HG03460 (cell line): ENCODE measurements at regions not wholly inside any gene's neighbourhood (a gene's known extent, or its start where the extent isn't known, plus 50 kb on each side); places are given as distances from the start of the nearest gene placed in this dataset.
"Not testable (repeated sequence)": the region's sequence is repeated elsewhere in the genome, so short reads cannot be mapped to it uniquely, and the experiment has no call there.

Source experiments
- ATAC-seq: cut with Tn5 transposase; IDR thresholded peaks from one replicate; pipeline ENCODE4 v1.9.1; 2021; ENCODE audit not compliant: unreplicated experiment

- ATAC-seq, result no peak
These were observed 235.1 kb downstream of the ABCC12 start for GRCh38 chr16:47920709-47921108.

- ATAC-seq, result no peak
These were observed 238.7 kb downstream of the ABCC12 start for GRCh38 chr16:47917118-47917517.

- no peak for ATAC-seq
These were observed 239.5 kb downstream of the ABCC12 start for GRCh38 chr16:47916266-47916665.

DNA sequence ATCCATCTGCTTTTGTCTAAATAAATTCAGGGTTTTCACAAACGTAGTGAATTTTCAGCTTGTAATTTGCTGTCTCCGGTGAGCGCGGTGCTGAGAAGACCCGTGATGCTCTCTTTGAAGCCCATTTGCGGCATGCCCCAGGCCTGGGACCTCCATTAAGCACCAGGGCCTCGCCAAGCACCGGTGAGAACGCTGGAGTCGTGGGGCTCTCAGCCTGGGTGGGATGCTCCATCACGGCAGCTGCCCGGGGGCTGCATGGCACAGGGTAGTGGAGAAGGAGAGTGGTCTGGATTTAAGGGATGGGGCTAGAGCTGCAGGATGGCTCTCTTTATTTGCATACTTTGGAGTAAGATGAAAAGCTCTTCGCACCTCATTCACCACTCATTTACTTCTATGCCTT lies 248.7 kb downstream of the ABCC12 start:
- ATAC-seq, result no peak

GRCh38 chr16:47905771-47906170 lies 250.0 kb downstream of the ABCC12 start:
- ATAC-seq, result no peak

GRCh38 chr16:47904691-47905090 lies 251.1 kb downstream of the ABCC12 start:
- ATAC-seq, result no peak

GRCh38 chr16:47903470-47903869 lies 252.3 kb downstream of the ABCC12 start:
- ATAC-seq, result no peak

DNA sequence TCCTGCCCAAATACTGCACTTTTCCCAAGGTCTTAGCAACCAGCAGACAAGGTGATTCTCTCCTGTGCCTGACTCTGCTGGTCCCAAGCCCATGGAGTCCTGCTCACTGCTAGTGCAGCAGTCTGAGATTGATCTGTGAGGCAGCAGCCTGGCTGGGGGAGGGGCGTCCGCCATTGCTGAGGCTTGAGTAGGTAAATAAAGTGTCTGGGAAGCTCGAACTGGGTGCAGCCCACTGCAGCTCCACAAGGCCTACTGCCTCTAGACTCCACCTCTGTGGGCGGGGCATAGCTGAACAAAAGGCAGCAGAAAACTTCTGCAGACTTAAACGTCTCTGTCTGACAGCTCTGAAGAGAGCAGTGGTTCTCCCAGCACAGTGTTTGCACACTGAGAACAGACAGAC lies 258.7 kb downstream of the ABCC12 start:
- not testable (repeated sequence) for ATAC-seq

DNA sequence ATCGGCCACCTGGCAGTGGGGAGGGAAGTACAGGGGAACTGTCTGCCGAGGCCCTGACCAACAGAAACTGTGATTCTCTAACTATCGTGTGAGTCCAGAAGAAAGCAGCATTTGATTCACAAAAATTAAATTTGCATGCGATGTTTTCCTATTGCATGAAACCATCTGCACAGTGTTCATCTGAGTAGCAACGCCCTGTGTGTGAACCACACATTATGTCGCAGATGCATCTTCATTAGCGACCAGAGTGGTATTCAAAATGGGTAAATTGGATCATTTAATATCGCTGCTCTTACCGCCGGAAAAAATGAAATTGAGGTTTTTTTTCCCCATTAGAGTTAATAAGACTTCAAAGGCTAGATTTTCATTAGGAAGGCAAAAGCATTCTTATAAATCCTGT lies 260.6 kb downstream of the ABCC12 start:
- ATAC-seq, result no peak

- no peak for ATAC-seq
These were observed 262.8 kb downstream of the ABCC12 start for GRCh38 chr16:47892999-47893398.

DNA sequence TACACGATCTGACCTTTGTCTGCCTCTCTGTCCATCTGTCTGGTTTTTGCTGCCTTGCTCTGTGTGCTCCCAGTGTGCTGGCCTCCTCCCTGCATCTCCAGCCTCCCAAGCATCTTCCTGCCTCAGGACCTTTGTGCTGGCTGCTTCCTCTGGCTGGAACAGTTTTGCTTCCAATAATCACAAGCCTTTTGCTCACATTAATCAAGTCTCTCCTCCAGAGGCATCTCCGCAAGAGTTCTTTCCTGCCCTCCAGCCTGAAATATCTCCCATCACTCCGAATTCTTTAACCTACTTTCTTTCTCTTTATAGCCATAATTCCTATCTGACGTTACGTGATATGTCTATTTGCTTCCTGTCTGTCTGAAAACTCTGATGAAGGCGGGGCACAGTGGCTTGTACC lies 267.1 kb downstream of the ABCC12 start:
- no peak for ATAC-seq

DNA sequence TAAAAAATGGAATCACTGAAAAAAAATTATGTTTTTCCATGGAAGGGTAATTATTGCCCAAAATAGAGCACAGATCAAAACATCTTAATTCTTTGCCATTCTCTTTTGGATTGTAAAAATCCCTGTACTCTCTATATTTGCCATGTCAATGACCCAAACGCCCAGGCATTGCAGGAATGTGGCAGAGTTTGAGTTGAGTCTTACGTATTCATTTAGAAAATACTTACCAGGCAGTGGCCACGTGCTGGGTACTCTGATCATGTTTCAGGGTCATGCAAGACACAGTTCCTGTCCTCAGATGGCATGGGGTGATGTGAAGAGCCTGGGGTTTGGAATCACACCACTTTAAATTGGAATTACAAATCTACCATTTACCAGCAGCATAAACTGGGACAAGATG lies 267.7 kb downstream of the ABCC12 start:
- ATAC-seq, result no peak

DNA sequence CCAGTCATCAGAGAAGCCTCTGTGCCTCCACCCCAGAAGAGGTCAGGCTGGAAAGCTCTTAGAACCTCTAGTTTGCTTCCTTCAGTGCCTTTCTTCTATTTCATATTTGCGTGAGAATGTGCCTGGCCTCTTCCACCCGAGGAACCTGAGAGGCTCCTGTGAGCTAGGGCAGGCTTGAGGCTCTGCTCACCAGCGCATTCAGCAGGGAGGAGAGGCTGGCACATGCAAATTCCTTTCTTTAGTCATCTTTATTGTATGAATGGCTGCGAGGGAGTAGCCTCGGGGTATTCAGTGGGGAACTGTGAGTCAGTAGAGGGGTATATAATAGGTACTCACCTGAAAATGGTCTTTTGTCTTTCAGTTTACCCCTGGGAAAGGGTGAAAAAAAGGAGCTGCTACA lies 268.3 kb downstream of the ABCC12 start:
- ATAC-seq, result no peak

DNA sequence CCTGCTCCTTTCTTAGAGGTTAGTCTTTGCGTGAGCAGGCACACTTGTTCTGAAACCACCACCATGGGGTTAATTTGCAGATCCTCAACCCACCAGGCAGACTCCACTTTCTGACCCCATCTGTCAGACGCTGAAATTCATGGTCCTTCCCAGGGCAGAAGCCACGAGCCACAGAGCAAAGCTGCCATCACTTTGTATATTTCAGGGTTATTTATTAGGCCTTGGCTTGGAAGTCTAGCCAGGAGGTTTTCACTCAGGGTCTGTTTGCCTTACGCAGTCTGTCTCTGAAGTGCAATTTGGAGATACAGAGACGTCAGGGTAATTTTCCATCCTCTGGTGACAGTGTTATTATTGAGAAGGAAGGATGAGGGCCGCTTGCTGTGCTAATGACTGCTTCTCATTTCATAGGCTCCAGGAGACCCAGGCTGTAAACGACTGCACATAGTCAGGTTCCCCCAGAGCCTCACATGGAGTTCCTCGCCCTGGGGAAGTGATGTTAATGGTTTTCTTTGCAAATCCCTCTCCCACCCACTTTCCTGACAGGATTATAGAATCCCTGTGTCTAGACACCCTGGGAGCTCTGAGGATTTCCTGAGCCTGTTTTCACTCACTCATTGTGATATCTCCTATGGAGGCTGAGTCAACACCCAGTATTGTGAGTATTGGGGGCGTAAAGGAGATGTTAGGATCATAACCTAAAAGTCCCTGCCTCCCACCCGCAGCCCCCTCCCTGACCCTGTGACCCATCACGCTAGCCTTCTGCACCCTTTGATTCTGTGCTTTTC lies 269.0 kb downstream of the ABCC12 start:
- ATAC-seq, result no peak

DNA sequence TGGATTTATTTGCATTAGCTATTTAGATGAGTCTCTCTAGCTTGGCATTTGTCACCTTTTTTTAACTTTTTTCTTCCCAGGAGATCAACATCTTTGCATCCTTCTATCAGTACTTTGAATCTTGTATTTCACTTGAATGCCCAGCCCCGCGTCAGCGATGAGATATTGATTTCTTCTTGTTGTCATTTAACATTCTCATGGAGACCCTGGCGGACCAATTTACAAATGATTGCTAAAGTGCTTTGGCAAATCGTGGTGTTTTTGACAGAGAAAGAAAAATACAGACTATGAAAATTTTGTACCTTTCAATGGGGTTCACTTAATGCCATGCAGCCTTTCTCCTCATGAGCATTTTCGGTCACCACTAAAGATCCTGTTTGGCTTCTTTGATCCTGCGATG lies 269.7 kb downstream of the ABCC12 start:
- no peak for ATAC-seq

GRCh38 chr16:47885489-47885888 lies 270.3 kb downstream of the ABCC12 start:
- no peak for ATAC-seq

- ATAC-seq, result no peak
These were observed 271.6 kb downstream of the ABCC12 start for GRCh38 chr16:47884116-47884725.

- ATAC-seq, result no peak
These were observed 274.2 kb downstream of the ABCC12 start for GRCh38 chr16:47881574-47881973.

DNA sequence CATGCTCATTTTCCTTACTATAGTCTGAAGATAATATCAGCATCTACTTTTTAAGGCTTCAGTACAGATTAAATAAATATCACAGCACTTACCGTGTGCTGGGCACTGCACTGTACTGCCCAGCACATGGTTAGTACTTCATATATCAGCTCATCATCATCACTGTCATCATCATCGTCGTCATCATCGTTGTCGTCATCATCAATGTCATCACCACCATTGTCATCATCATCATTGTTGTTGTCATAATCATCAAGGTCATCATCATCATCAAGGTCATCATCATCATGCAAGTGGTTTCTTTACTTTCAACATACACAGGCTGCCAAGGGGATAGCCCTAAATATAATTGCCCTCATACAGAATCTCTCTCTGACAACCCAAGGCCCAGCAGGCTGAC lies 275.1 kb downstream of the ABCC12 start:
- no peak for ATAC-seq

DNA sequence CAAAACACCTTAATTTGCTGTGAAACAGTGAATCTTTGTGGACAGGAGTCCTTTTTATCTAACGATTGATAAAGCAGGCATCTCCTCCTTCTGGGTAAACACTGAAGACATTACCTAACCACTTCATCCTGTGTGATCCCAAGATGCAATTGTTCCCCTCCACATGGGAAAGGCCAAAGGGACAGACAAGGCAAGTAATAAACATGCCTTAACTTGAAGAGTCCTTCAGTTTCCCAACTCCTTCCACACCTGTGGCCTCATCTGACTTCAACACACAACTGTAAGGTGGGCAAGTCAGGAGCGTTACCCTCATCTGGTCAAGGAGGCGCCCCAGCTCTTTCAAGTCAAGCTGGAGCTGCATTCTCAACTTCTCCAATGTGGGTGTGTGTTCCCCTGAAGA lies 278.6 kb downstream of the ABCC12 start:
- ATAC-seq, result no peak

DNA sequence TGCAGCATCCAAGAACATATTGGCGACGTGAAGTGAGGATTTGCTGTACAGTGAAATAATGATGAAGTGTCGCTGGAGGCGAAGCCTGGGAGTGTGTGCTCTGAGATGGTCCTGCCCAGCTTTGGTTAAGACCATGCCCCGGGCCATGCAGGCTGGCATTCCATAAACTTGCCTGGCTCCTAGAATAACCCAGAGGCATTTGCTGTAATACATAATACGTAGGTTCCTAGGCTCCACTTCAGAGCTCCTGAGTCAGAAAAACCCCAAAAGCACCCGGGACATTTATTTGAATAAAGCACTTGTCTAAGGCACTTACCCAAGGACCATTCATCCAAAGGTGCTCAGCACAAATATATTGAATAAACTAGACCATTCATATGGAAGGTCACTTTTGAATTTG lies 279.3 kb downstream of the ABCC12 start:
- no peak for ATAC-seq

- no peak for ATAC-seq
These were observed 282.4 kb downstream of the ABCC12 start for GRCh38 chr16:47873434-47873833.

DNA sequence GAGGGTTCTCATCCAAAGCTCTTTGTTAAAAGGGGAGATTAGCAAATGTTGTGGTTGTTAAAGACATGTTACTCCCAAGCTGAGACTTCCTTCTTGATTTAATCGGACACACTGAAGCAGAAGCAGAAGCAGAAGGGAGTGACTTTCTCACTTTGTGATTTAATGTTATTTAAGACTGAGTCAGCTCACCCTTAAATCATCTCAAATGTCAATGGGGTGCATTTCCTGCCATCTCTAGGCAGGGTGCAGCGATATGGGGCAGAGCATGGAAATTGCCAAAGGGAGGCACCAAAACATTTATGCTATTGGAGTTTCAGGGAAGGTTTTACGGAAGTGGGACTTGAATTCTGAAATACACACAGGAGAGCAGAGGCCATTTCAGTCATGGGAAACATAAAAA lies 283.6 kb downstream of the ABCC12 start:
- ATAC-seq, result no peak
